ENCODE measurements at regions not wholly inside any gene's neighbourhood (a gene's known extent, or its start where the extent isn't known, plus 50 kb on each side); places are given as distances from the start of the nearest gene placed in this dataset.

- H3K36me3 Mint-ChIP-seq (ENCODE audit: insufficient read depth, unreplicated experiment) = no peaks in the 10 kb centered on the region
- CTCF ChIA-PET = interaction anchor here (0.8 to 1.1 kb wide), 2 partner anchors 14 to 35 kb away, joined by 3 to 5 read pairs; no protein-coding TSS in a partner anchor
- no peaks in the 10 kb centered on the region for H3K4me1 Mint-ChIP-seq (ENCODE audit: insufficient read depth, unreplicated experiment)
- POLR2A ChIA-PET = no interaction called here
- no TSS peak for BruUV-seq (replicated peaks)
- no peak overlapping the region for H3K27ac Mint-ChIP-seq (ENCODE audit: low read depth, unreplicated experiment)
- H3K27me3 Mint-ChIP-seq (ENCODE audit: insufficient read depth, unreplicated experiment) = peaks cover 7% of the 10 kb centered on the region
- DNase-seq (ENCODE audit: unreplicated experiment) = no peak
- TF ChIP-seq, protein P1, sequence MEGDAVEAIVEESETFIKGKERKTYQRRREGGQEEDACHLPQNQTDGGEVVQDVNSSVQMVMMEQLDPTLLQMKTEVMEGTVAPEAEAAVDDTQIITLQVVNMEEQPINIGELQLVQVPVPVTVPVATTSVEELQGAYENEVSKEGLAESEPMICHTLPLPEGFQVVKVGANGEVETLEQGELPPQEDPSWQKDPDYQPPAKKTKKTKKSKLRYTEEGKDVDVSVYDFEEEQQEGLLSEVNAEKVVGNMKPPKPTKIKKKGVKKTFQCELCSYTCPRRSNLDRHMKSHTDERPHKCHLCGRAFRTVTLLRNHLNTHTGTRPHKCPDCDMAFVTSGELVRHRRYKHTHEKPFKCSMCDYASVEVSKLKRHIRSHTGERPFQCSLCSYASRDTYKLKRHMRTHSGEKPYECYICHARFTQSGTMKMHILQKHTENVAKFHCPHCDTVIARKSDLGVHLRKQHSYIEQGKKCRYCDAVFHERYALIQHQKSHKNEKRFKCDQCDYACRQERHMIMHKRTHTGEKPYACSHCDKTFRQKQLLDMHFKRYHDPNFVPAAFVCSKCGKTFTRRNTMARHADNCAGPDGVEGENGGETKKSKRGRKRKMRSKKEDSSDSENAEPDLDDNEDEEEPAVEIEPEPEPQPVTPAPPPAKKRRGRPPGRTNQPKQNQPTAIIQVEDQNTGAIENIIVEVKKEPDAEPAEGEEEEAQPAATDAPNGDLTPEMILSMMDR (IDR thresholded peaks at IDR 0.05; ENCODE audit: unreplicated experiment) = no peak
- intact Hi-C loops (cut with micrococcal nuclease) = no loop called here
- H3K4me3 Mint-ChIP-seq (ENCODE audit: unreplicated experiment) = no peak overlapping the region
- no peaks in the 10 kb centered on the region for H3K9me3 Mint-ChIP-seq (ENCODE audit: unreplicated experiment)
Measured at GRCh38 chr7:47217086-47217485, 364.8 kb downstream of the TNS3 start.

DNA sequence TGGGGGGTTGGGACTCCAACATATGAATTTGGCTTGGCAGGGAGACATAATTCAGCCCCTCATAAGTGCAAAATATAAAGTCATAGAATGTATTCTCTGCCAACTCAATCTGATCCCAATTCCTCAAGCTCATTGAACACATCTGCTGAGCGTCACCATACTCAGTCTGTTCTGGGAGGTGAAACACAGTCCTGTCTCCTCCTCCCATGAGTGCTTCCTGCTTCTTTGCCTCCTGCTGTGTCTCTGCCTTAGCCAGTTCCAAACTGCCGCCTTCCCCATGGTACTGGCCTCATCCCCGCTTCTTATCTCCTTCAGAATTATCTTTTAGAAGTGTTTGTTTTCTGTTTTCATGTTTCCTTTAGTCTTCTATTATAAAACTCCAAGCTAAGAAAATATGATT is 365.5 kb downstream of the TNS3 start:
- Mint-ChIP-seq H3K4me3 (ENCODE audit: unreplicated experiment) (no peak overlapping the region), H3K36me3 (ENCODE audit: insufficient read depth, unreplicated experiment) (no peaks in the 10 kb centered on the region), H3K4me1 (ENCODE audit: insufficient read depth, unreplicated experiment) (no peaks in the 10 kb centered on the region), H3K27me3 (ENCODE audit: insufficient read depth, unreplicated experiment) (peaks cover 14% of the 10 kb centered on the region), H3K27ac (ENCODE audit: low read depth, unreplicated experiment) (no peak overlapping the region), H3K9me3 (ENCODE audit: unreplicated experiment) (no peaks in the 10 kb centered on the region)
- no TSS peak for BruUV-seq (replicated peaks)
- ChIA-PET CTCF (interaction anchor here (0.8 kb wide), 1 partner anchor 14 kb away, joined by 3 read pairs; no protein-coding TSS in a partner anchor), POLR2A (no interaction called here)
- intact Hi-C loops (cut with micrococcal nuclease) = no loop called here
- TF ChIP-seq, protein P1 (IDR thresholded peaks at IDR 0.05; ENCODE audit: unreplicated experiment) = no peak
- no peak for DNase-seq (ENCODE audit: unreplicated experiment)

- ChIA-PET CTCF (no interaction called here), POLR2A (no interaction called here)
- TF ChIP-seq, protein P1 (IDR thresholded peaks at IDR 0.05; ENCODE audit: unreplicated experiment) = no peak
- DNase-seq (ENCODE audit: unreplicated experiment) = no peak
- Mint-ChIP-seq H3K4me1 (ENCODE audit: insufficient read depth, unreplicated experiment) (no peaks in the 10 kb centered on the region), H3K36me3 (ENCODE audit: insufficient read depth, unreplicated experiment) (no peaks in the 10 kb centered on the region), H3K4me3 (ENCODE audit: unreplicated experiment) (no peak overlapping the region), H3K9me3 (ENCODE audit: unreplicated experiment) (no peaks in the 10 kb centered on the region), H3K27ac (ENCODE audit: low read depth, unreplicated experiment) (no peak overlapping the region), H3K27me3 (ENCODE audit: insufficient read depth, unreplicated experiment) (peaks cover 20% of the 10 kb centered on the region)
- intact Hi-C loops (cut with micrococcal nuclease) = no loop called here
- no TSS peak for BruUV-seq (replicated peaks)
Measured at GRCh38 chr7:47215640-47216039, 366.3 kb downstream of the TNS3 start.

DNA sequence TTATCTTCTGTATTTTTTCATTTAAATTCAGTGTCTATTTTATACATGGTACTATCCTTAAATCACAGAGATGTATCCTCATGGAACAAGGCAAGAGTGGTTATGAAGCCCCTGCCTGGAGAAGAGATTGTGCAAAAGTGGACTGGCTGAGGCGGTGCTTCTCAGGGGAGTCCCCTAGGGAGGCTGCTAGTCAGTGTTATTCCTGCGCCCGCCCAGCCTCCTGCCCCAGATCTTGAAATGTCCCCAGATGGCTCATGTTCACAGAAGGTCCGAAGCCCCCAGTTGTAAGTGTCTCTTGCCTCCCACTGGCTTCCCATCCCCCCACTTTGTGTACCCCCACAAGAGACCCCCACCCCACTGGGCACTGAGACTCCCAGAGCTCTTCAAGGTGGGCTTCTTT is 366.9 kb downstream of the TNS3 start:
- TF ChIP-seq, protein P1 (IDR thresholded peaks at IDR 0.05; ENCODE audit: unreplicated experiment) = no peak
- no TSS peak for BruUV-seq (replicated peaks)
- no peak overlapping the region for H3K27ac Mint-ChIP-seq (ENCODE audit: low read depth, unreplicated experiment)
- no peak overlapping the region for H3K4me3 Mint-ChIP-seq (ENCODE audit: unreplicated experiment)
- peaks cover 5% of the 10 kb centered on the region for H3K9me3 Mint-ChIP-seq (ENCODE audit: unreplicated experiment)
- peaks cover 26% of the 10 kb centered on the region for H3K27me3 Mint-ChIP-seq (ENCODE audit: insufficient read depth, unreplicated experiment)
- no peaks in the 10 kb centered on the region for H3K36me3 Mint-ChIP-seq (ENCODE audit: insufficient read depth, unreplicated experiment)
- no peaks in the 10 kb centered on the region for H3K4me1 Mint-ChIP-seq (ENCODE audit: insufficient read depth, unreplicated experiment)
- DNase-seq (ENCODE audit: unreplicated experiment) = no peak
- intact Hi-C loops (cut with micrococcal nuclease) = no loop called here
- CTCF ChIA-PET = no interaction called here
- POLR2A ChIA-PET = interaction anchor here (0.7 kb wide), 2 partner anchors 31 to 32 kb away, joined by 3 read pairs; no protein-coding TSS in a partner anchor
